Stomach (tissue), 4 donors: ENCODE measurements at regions not wholly inside any gene's neighbourhood (a gene's known extent, or its start where the extent isn't known, plus 50 kb on each side); places are given as distances from the start of the nearest gene placed in this dataset.

Experiments
- POLR2A ChIP-seq, 4 donors: fragments of 450-650 bp; IDR thresholded peaks; one replicate each; pipeline ENCODE4 v1.6.1; 2016; ENCODE audit warnings: antibody characterized with exemption in 4 of 4, control low read depth in 2 of 4, mild to moderate bottlenecking in 1 of 4, moderate library complexity in 1 of 4
- TF ChIP-seq, protein P1 (sequence below), 7 experiments: fragments of 450-650 bp in 4 of 7; fragments of 200-600 bp in 3 of 7; sonication (generic) in 3 of 7; IDR thresholded peaks; one replicate each; pipeline ENCODE4 v1.5.1; 2016 to 2019; ENCODE audit warnings: antibody characterized with exemption in 7 of 7, control low read depth in 2 of 7, mild to moderate bottlenecking in 1 of 7

DNA sequence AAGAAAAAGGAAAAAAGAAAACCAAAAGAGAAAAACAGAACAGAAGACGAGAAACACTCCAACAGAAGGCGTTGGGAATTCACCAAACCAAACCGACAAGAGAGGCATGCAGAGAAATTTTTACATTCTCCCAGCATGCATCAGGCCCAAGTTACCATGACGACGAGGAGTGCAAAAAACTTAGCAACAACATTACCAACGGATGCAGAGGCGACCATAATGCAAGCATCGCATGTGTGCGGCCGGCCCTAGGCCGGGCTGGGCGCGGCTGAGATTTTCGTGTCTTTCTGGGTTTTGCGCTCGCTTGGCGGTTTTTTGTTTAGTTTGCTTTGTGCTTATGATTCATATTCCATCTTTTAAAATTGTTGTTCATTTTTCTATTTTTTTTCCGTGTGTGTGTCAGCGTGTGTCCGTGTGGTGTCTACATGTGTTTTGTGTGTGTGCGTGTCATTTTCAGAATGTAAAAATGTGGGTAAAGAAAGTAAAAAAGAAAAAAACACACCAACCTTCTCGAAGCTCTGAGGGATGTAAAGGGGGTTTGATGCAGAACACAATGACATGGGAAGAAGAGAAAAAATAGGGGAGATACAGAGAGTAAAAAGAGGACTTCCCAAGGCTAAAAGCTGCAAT, 84.9 kb downstream of the PTPRS start:
- TF ChIP-seq, protein P1, sequence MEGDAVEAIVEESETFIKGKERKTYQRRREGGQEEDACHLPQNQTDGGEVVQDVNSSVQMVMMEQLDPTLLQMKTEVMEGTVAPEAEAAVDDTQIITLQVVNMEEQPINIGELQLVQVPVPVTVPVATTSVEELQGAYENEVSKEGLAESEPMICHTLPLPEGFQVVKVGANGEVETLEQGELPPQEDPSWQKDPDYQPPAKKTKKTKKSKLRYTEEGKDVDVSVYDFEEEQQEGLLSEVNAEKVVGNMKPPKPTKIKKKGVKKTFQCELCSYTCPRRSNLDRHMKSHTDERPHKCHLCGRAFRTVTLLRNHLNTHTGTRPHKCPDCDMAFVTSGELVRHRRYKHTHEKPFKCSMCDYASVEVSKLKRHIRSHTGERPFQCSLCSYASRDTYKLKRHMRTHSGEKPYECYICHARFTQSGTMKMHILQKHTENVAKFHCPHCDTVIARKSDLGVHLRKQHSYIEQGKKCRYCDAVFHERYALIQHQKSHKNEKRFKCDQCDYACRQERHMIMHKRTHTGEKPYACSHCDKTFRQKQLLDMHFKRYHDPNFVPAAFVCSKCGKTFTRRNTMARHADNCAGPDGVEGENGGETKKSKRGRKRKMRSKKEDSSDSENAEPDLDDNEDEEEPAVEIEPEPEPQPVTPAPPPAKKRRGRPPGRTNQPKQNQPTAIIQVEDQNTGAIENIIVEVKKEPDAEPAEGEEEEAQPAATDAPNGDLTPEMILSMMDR (IDR thresholded peaks at IDR 0.05), result no peak
- no peak for TF ChIP-seq POLR2A (IDR thresholded peaks at IDR 0.05)
